A673 (cell line): ENCODE measurements at regions not wholly inside any gene's neighbourhood (a gene's known extent, or its start where the extent isn't known, plus 50 kb on each side); places are given as distances from the start of the nearest gene placed in this dataset.

Experiments used
- CTCF ChIP-seq: fragments of 300-800, 200-600 bp; sonication (generic); conservative IDR thresholded peaks from 2 replicates; pipeline ENCODE4 v1.5.1; 2017; ENCODE audit warnings: low read depth, mild to moderate bottlenecking, antibody characterized with exemption, low read length, moderate library complexity, mixed read lengths
- EZH2 ChIP-seq: fragments of 200-600 bp; sonication (generic); IDR thresholded peaks from 2 replicates; pipeline ENCODE4 v1.6.1; 2017; ENCODE audit warnings: borderline replicate concordance, low read depth, mild to moderate bottlenecking, mixed read lengths, antibody characterized with exemption, low read length; ENCODE audit not compliant: poor library complexity, severe bottlenecking

GRCh38 chr4:65023883-65024670, 614.8 kb upstream of the TECRL start:
- TF ChIP-seq CTCF, result no peak
- no peak for TF ChIP-seq EZH2
